Panc1 (cell line): ENCODE measurements at regions not wholly inside any gene's neighbourhood (a gene's known extent, or its start where the extent isn't known, plus 50 kb on each side); places are given as distances from the start of the nearest gene placed in this dataset.

Source experiments
- ATAC-seq: fragments of 200-7000 bp; cut with Tn5 transposase; 2 replicates; pipeline ENCODE4 v1.9.1; 2020; ENCODE audit warnings: mild to moderate bottlenecking, moderate library complexity
- BruUV-seq: library from RNA; stranded (reverse); fragments of 400-500 nt; replicated peaks from 2 replicates; lab custom pipeline; 2021; lab: Mats Ljungman, UMichigan
- CTCF ChIA-PET: fragments of 300-600 bp; sonication (Branson Sonifier 250); formaldehyde crosslinking; loops from one replicate; lab custom pipeline; 2022; ENCODE audit warnings: antibody characterized with exemption; lab: Charles Lee
- POLR2A ChIA-PET: fragments of 300-600 bp; sonication (Branson Sonifier 250); formaldehyde crosslinking; loops from one replicate; lab custom pipeline; 2022; ENCODE audit warnings: antibody characterized with exemption; lab: Charles Lee
- DNase-seq: peaks from one replicate; pipeline ENCODE4 v3.0.0-alpha.2; 2010; ENCODE audit warnings: low read depth, low spot score
- H3K27ac ChIP-seq: 2 replicates; pipeline ENCODE4 v1.5.1; 2011; ENCODE audit warnings: mild to moderate bottlenecking, low read length, inconsistent platforms
- H3K27me3 ChIP-seq: fragments of 200-500 bp; sonication (Bioruptor generic); 2 replicates; pipeline ENCODE4 v1.6.0; 2014; ENCODE audit warnings: low read length, inconsistent platforms; ENCODE audit not compliant: control insufficient read depth, insufficient read depth
- H3K36me3 ChIP-seq: fragments of 200-500 bp; sonication (Bioruptor generic); 2 replicates; pipeline ENCODE4 v1.5.1; 2014; ENCODE audit warnings: inconsistent platforms, mild to moderate bottlenecking, low read length, moderate library complexity; ENCODE audit not compliant: control insufficient read depth, insufficient read depth
- H3K4me1 ChIP-seq: 2 replicates; pipeline ENCODE4 v1.5.1; 2011; ENCODE audit warnings: inconsistent platforms, mild to moderate bottlenecking, low read length, moderate library complexity; ENCODE audit not compliant: control insufficient read depth, insufficient read depth
- H3K4me3 ChIP-seq, 2 experiments: 2 replicates each; pipeline ENCODE4 v1.5.1; 2011 to 2012; ENCODE audit warnings: low read depth in 2 of 2, low read length in 2 of 2, mild to moderate bottlenecking in 2 of 2, inconsistent platforms in 1 of 2, moderate library complexity in 1 of 2
- H3K9me3 ChIP-seq: fragments of 200-500 bp; sonication (Bioruptor generic); 2 replicates; pipeline ENCODE4 v1.5.1; 2014; ENCODE audit warnings: low read depth, mild to moderate bottlenecking, inconsistent platforms, low read length, moderate library complexity; ENCODE audit not compliant: control insufficient read depth, insufficient read depth
- CTCF ChIP-seq: fragments of 450-650 bp; IDR thresholded peaks from 2 replicates; pipeline ENCODE4 v1.5.1; 2017; ENCODE audit warnings: mild to moderate bottlenecking
- POLR2AphosphoS5 ChIP-seq: IDR thresholded peaks from 2 replicates; pipeline ENCODE4 v1.6.1; 2012; ENCODE audit warnings: mild to moderate bottlenecking, low read depth, low read length, moderate library complexity
- REST ChIP-seq, 2 experiments: IDR thresholded peaks; 2 replicates each; pipeline ENCODE4 v1.6.1; 2011 to 2012; ENCODE audit warnings: low read depth in 2 of 2, control low read depth in 1 of 2, low read length in 1 of 2, mild to moderate bottlenecking in 1 of 2, moderate library complexity in 1 of 2; ENCODE audit not compliant: insufficient read depth in 1 of 2
- SIN3A ChIP-seq: IDR thresholded peaks from 2 replicates; pipeline ENCODE4 v1.6.1; 2012; ENCODE audit warnings: low read depth, mild to moderate bottlenecking, low read length, moderate library complexity, borderline replicate concordance; ENCODE audit not compliant: insufficient read depth
- TCF7L2 ChIP-seq: IDR thresholded peaks from 2 replicates; pipeline ENCODE4 v1.6.1; 2011; ENCODE audit warnings: mild to moderate bottlenecking, low read depth, low read length, inconsistent platforms
- in situ Hi-C: cut with HindIII; loops from 2 replicates; pipeline ENCODE4 v1.10.0; 2016; ENCODE audit warnings: low sequenced_read_pairs, low pct_unique_long_range_greater_than_20kb
- intact Hi-C: fragments of 100-400 bp; cut with micrococcal nuclease; formaldehyde crosslinking; loops from one replicate; pipeline ENCODE4 v1.10.0; 2022; ENCODE audit not compliant: unreplicated experiment

- no peak for DNase-seq
- Histone ChIP-seq H3K4me3 (no peak overlapping the region), H3K27me3 (no peaks in the 10 kb centered on the region), H3K36me3 (no peaks in the 10 kb centered on the region), H3K27ac (no peak overlapping the region), H3K4me1 (no peaks in the 10 kb centered on the region), H3K9me3 (no peaks in the 10 kb centered on the region)
- ATAC-seq: no peak
- no TSS peak for BruUV-seq
- CTCF ChIA-PET: no interaction called here
- in situ Hi-C loops (no loop called here), intact Hi-C loops (no loop called here)
- TF ChIP-seq CTCF (no peak), SIN3A (no peak)
- POLR2A ChIA-PET: no interaction called here
Observed at GRCh38 chr10:11397077-11397965, 214.1 kb downstream of the USP6NL start.

- intact Hi-C loops (no loop called here), in situ Hi-C loops (no loop called here)
- Histone ChIP-seq H3K27ac (no peak overlapping the region), H3K36me3 (no peaks in the 10 kb centered on the region), H3K4me3 (no peak overlapping the region), H3K4me1 (no peaks in the 10 kb centered on the region), H3K9me3 (no peaks in the 10 kb centered on the region), H3K27me3 (no peaks in the 10 kb centered on the region)
- ATAC-seq (no peak), DNase-seq (no peak)
- POLR2A ChIA-PET: no interaction called here
- CTCF ChIA-PET: no interaction called here
- no TSS peak for BruUV-seq
- TF ChIP-seq CTCF (no peak), TCF7L2 (no peak), REST (IDR thresholded peaks at IDR 0.05; ENCODE audit: insufficient read depth in 1 of 2, low read depth in 2 of 2, low read length in 1 of 2) (no peak), POLR2AphosphoS5 (no peak), SIN3A (no peak)
Observed at GRCh38 chr10:11396311-11396955, 215.0 kb downstream of the USP6NL start.
